HG03571 (cell line): ENCODE measurements at regions not wholly inside any gene's neighbourhood (a gene's known extent, or its start where the extent isn't known, plus 50 kb on each side); places are given as distances from the start of the nearest gene placed in this dataset.
"Not testable (repeated sequence)": the region's sequence is repeated elsewhere in the genome, so short reads cannot be mapped to it uniquely, and the experiment has no call there.

Source experiments
- ATAC-seq: cut with Tn5 transposase; IDR thresholded peaks from one replicate; pipeline ENCODE4 v1.9.1; 2021; ENCODE audit not compliant: unreplicated experiment

DNA sequence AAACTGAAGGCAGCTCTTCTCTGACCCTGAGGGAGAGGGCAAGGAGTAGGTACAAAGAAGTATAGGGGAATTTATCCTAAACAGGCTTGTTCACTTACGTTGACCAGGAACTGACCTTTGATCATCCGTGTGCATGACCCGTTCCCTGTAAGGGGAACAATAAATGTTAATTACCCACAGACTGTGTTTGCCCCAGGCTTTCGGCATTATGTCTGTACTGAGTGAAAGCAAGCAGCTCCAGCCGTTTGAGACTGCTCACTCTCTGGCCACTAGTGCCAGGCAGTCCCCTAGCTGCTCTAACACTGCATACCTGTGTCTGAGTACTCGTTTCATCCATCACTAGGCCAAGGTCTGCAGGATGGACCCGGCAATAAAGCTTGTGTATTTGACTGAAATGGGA lies 1365.3 kb downstream of the NCAM2 start:
- ATAC-seq = no peak

DNA sequence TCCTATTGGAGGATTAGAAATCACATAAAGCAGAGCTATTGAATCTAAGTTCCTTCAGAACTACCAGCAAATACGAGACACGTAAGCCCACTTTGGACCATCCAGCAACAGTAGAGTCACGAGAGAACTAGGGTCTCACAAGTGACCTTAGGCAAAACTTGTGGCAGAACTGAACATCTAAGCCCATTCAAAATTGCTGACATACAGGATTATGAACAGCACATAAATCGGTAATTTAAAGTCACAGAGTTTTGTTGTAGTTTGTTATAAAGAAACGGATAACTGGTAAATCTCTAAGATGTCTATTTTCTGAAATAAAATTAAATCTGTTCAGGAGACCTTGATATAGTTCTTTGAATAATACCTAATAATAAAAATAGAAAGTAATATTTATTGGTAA lies 1366.0 kb downstream of the NCAM2 start:
- ATAC-seq = no peak

DNA sequence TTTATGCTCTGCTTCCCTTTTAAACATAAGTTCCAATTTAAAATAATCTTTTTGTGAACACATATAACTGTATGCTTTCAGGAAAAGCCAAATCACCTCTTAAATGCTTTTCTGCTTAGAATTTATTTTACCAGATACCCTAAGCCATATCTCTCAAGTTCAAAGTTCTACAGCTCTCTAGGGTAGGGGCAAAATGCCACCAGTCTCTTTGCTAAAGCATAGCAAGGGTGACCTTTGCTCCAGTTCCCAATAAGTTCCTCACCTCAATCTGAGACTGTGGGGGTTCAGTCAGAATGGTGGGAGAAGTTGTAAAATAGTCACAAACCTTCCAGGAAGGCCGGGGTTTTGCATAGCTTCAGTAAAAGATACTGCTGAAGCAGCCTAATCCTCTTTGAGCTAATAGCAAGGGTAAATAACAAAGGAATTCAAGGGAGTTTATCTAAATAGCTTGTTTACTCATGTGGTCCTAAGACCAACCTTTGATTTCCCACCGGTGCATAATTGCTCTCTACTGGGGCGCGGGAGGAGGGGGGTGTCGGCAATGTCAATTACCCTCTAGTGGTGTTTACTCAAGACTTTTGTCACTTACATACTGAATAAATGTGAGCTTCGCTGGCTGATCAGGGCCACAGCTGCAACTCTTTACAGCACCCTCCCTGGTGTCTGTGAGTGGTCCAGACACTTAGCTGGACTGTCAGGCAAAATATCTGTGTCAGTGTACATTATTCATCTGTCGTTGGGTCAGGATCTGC lies 1376.2 kb downstream of the NCAM2 start:
- ATAC-seq = no peak

DNA sequence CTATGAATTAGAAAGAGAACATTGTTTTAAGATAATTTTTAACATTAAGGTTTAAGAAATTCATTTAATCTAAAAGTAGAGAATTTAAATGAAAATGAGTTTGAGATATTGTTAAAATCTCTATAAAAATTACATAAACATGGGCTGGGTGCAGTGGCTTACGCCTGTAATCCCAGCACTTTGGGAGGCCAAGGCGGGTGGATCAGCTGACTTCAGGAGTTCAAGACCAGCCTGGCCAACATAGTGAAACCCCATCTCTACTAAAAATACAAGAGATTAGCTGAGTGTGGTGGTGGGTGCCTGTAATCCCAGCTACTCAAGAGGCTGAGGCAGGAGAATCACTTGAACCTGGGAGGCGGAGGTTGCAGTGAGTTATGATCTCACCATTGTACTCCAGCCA lies 1379.6 kb downstream of the NCAM2 start:
- not testable (repeated sequence) for ATAC-seq

DNA sequence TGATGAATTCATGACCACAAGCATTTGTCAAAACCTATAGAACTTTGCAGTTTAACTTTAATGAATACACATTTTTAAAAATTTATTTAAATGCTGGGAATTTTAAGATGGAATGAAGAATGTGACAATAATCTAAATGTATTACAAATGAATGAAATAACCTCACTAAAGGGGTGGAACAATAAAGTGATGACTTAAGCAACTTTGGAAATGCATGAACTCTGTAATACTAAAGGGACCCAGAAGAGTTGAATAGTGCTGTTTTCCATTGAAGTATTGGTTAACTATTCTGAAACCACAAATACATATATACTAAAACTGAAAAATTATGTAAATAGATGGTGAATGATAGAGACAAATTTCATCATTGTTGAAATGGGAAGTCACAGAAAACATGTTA lies 1395.1 kb downstream of the NCAM2 start:
- ATAC-seq = no peak

DNA sequence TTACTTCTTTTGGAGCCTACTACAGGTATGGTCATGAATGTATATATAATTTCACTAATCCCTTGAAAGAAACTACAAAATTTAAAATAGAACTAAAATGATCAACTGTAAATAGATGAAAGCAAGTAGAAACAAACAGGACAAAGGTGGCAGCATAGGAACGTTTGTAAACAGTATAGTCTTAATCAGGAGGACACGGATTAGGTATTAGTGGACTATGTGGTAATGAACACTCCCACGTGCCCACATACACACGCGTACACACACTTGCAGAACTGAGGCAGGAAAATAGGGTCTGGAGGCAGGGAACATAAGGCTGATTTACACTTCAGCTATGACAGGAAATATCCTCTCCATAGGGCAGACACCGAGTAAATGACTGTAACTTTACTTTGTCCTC lies 1397.8 kb downstream of the NCAM2 start:
- ATAC-seq = no peak

DNA sequence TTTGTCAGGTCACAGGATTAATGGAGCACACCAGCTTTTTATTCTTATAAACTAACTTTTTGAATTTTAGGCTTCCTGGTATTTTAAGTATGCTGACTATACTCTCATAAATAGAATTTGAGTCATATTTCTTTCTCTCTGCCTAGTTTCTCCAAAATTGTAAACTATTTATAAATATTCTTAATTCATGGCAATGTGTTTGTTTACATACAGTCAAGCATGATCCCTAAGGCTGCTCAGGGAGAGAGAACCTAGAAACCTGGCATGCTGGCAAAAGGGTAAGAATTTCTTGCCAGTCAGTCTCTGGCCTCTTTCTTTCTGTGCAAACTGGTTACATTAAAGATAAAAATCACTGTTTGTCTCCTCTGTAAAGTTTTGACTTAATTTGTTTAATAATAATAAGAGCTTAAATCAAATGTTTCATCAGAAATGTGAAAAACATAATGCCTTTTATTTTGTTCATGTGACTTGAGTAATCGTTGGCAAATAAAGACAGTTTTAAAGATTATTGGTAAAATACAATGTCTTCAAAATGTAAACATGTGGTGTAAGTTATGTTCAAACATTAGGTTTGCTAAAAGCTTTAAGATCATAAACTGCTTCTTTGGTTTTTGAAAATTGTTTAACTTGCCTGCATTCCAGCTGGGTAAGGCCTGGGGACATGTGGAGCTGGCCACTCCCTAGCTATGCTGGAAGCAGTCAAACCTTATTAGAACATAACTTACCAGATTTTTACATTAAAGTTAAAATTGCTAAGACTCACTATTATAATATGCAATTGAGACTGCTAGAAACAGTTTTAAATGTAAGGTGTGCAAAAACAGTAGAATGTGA lies 1401.7 kb downstream of the NCAM2 start:
- ATAC-seq = no peak

DNA sequence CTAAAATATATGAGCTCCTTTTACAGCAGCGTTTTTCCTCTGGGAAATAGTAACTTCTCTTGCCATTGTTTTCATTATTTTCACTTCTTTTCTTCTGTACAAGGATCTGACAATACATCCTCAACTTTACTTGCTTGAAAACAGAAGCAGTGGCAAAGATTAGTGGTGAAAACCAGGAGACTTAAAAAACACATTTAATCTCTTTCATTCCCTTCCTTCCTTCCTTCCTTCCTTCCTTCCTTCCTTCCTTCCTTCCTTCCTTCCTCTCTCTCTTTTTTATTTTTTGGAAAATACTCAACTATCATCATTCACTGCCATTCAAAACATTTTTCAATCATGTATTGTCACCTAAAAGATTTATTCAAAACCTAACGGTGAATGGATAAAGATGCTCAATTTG lies 1411.4 kb downstream of the NCAM2 start:
- no peak for ATAC-seq

DNA sequence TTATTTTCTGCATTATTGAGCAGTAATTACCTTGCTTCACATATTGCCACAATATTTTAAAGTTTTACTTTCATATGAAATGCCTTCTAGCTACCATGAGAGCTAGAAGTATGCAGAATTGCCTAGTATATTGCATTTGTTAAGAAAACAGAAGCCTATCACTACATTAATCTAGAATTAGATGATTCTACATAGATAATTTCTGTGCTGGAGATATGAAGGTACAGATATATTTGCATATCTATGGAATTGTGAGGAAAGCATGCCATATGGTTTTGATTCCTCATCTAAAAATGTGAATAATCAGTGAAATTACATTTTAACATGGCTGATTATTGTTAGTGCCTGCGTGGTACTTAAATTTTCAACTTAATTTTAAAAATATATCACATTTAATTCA lies 1418.3 kb downstream of the NCAM2 start:
- ATAC-seq = no peak

DNA sequence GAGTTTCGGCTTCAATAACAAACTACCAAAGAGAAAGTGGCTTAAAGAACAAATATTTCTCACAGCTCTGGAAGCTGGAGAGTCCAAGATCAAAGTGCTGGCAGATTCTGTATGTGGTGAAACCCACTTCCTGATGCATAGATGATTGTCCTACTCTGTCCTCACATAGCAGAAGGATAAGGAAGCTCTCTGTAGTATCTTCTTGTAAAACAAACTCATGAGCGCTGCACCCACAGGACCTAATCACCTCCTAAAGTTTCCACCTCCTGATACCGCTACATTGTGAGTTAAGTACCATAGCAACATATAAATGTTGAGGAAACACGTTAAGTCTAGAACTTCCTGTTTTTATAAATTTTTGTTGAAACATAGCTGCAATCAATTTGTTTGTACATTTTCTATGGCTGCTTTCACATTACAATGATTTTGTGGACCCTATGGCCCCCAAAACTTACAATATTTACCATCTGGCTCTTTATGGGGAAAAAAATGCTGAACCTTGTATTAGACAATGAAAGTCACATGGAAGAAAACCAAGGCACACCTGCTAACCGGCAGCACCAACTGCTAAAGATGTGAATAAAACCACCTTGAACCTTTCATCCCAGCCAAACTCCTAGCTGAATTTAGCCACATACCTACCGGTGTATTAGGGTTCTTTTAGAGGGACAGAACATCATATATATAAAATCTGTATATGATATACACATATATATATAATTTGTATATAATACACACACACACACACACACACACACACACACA lies 1423.4 kb downstream of the NCAM2 start:
- ATAC-seq = no peak

DNA sequence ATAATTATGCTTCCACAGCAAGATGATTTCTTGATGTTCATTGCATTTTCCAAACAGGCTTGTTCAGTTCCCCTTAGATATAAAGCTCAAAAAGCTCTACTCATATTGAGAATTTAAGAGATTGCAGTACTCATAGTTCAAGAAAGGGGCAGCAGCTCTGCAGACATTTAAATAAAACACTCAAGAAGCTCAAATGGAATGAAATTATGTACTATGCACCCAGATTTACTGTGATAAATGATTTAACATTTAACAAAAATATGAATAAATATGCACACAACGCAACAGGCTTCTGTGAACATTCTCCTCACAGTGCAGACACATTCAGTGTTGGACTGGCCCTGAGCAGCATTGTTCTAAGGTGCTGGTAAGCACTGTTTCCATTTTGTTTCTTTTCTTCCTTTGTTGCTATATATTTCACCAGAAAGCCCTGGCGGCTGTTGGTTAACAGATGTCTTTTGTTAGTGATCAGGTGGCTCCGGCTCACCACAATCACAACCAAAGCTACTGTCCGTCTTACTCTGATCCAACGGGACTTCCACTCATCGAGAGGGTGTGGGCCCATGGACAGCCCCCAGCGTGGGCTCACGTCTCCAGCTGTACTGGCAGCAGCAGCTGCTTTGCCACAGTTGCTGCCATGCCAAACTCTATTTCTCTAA lies 1440.3 kb downstream of the NCAM2 start:
- no peak for ATAC-seq

DNA sequence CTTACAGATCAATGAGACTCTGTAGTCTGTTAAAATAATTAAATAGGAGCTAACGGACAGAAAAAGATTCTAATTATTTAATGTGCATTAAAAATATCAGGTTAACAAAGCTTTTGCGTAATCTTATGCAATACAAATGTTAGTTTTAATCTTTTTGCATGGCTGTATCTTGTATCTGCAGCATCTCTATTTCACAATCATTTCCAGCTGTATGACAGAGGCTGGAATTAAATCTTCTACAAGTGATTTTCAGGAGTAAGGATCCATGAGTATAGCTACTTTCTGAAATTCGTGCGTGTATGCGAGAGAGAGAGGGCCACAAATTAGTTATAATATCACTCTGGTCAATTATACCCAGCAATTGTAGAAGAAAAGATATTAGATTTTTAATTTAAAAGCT lies 1446.8 kb downstream of the NCAM2 start:
- no peak for ATAC-seq

DNA sequence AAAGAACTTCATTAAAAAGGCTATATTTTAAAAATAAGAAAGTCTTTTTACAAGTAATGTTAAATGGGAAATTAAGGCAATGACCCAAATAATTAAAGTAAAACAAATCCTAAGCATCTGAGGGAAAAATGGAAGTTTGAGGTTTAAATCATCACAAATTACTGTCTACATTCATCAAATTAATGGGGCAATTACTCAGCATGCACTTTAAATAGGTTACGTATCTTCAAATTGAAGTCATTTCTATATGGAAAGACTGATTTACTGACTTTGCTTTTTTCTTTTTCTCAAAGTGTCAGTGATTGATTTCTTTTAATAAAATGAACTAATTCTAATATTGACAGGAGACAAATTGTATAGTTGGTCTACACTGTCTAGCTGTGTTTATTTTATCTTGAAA lies 1452.3 kb downstream of the NCAM2 start:
- ATAC-seq = no peak

DNA sequence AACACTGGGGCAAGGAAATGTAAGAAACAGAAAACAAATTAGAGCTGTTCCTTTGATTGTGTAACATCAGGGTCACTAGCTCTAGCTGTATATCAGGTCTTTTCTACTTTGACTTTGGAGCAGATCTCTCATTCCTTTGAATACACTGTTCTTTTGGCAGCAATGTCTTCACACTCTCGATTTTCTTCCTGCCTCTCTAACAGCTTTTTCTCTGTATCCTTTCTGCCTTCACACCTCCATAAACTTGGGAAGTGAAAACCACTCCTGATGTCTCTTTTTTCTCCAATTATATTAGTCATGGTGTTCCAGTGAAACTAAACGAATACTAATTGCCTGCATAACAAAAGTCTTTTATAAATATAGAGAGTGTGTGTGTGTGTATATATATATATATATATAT lies 1458.0 kb downstream of the NCAM2 start:
- no peak for ATAC-seq

DNA sequence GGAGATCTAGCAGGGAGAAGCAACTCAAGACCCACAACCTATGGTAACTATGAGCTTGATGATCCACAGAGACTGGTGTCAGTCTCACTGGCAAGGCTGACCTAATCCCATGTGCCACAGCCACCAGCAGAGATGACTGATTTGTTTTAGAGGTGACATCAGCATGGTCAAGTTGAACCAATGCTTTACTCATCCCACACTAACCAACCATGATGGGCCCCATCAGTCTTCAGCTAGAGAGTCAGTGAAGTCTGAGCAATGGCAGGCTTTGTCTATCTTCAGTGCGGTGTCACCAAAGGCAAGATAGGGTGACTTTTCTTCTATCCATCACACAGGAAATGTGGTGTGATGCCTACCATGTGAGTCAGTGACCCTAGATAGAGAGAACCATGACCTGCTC lies 1470.7 kb downstream of the NCAM2 start:
- ATAC-seq = no peak

DNA sequence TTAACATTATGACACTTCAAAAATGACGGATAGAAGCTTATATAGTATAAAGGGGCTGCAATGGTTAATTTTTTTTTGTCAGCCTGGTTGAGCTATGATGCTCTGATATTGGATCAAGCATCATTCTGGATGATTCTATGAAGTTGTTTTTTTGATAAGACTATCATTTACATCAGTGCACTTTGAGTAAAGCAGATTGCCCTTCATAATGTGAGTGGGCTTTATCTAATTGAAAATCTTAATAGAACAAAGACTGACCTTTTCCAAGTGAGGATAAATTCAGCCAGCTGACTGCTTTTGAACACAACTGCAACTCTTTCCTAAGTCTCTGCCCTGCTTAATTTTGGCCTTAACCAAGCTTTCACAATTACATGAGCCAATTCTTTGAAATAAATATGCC lies 1476.2 kb downstream of the NCAM2 start:
- no peak for ATAC-seq

DNA sequence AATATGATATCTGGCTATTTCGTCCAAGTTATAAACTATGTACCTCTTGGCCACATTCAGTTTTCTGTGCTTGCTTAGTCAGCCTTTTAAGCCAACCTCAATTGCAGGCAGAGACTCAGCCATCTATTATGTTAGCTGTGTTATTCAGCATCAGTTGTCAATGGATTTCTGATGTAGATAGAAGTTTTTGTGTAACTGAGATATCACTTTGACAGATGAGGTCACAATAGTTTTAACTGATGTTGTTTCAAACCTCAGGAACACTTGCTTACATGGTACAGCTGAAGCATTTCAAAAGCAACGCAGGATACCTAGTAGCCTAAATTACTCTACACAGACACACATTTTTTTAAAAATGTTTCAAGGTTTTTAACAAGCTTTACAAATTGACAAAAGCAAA lies 1478.0 kb downstream of the NCAM2 start:
- no peak for ATAC-seq

DNA sequence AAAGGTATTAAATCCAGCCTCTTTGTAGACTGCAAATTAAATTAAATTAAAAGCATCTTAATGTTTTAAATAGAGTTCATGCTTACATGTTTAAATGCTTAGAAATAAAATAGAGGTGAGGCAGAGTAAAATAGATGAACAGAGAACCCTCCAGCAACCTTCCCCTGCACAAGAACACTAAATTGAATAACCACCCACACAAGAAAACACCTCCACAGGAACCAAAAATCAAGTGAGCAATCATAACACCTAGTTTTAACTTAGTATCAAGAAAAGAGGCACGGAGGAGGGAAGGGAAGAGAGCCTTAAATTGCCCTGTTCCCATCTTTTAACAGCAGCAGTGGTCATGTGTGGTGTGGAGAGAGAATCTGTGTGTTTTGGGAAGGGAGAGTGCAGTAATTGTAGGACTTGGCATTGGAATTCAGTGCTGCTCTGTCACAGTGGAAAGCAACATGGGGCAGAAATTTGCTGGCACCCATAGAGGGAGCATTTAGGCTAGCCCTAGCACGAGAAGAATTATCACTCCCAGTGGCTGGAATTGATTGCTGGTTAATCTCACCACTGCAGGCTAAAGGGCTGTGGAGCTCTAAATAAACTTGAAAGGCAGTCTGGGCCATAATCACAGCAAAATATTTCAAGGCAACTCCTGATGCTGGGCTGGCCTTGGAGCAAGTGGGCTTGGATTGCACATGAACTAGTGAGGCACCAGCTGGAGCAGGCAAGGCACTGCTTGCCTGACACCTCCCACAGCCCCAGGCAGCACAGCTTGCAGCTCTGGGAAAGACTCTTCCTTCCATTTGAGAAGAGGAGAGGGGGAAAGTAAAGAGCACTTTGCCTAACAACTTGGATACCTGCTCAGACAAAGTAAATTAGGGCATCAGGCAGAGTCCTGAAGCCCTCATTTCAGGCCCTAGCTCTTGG lies 1478.8 kb downstream of the NCAM2 start:
- no peak for ATAC-seq

DNA sequence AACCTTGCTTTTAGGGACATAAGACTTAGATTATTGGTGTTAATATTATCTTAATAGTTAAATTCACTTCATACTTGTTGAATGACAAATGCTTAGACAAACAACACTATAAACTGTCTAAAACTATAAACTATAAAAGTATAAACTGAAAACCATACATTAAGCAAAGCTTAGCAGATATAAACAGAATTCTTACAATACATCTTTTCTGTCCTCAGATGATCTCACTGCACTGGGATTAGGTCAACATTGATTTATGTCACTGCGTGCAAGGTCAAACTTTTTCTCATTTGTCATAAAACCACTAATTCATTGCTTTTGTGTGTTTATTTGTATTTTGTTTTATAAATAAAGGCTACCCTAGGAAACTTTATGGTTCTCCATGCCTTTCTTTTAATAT lies 1491.8 kb downstream of the NCAM2 start:
- ATAC-seq = no peak

DNA sequence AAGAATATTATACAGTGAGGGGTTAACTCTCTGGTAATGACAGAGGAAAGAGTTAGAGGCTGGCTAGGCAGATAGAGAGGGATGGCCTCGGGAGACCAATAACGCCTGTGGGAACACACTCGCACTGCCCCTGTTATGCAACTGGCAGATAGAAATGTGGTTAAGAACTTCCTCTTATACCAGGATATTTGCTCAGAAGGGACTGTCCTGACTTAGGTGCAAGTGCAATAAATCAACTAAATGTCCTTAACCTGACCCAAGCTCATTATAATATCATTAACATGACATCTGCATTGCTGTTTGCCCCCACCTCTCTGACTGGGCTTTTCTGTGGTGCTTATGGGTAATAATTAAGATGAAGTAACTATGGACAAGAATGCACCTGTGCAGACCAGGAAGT lies 1518.0 kb downstream of the NCAM2 start:
- no peak for ATAC-seq
